Smooth muscle cell (in vitro differentiated cells): ENCODE measurements at regions not wholly inside any gene's neighbourhood (a gene's known extent, or its start where the extent isn't known, plus 50 kb on each side); places are given as distances from the start of the nearest gene placed in this dataset.

Source experiments
- DNase-seq: peaks from one replicate; lab custom pipeline; 2025; ENCODE audit not compliant: unreplicated experiment; lab: John Stamatoyannopoulos, UW
- H2AFZ ChIP-seq: fragments of 200-600 bp; sonication (generic); 2 replicates; pipeline ENCODE4 v1.6.0; 2016; ENCODE audit warnings: antibody characterized with exemption, low read depth, mild to moderate bottlenecking
- H3F3A ChIP-seq: fragments of 200-600 bp; sonication (generic); 2 replicates; pipeline ENCODE4 v1.6.0; 2017; ENCODE audit warnings: antibody characterized with exemption, low read depth
- H3K27ac ChIP-seq: fragments of 200-600 bp; sonication (generic); 2 replicates; pipeline ENCODE4 v1.5.1; 2016; ENCODE audit warnings: low read depth, mild to moderate bottlenecking
- H3K27me3 ChIP-seq: fragments of 200-600 bp; sonication (generic); 2 replicates; pipeline ENCODE4 v1.6.1; 2016; ENCODE audit warnings: low read depth, mild to moderate bottlenecking
- H3K36me3 ChIP-seq: fragments of 200-600 bp; sonication (generic); 2 replicates; pipeline ENCODE4 v1.5.1; 2016; ENCODE audit warnings: low read depth
- H3K4me1 ChIP-seq: fragments of 200-600 bp; sonication (generic); 2 replicates; pipeline ENCODE4 v1.5.1; 2016; ENCODE audit warnings: low read depth
- H3K4me2 ChIP-seq: fragments of 200-600 bp; sonication (generic); 2 replicates; pipeline ENCODE4 v1.6.0; 2016; ENCODE audit warnings: mild to moderate bottlenecking
- H3K4me3 ChIP-seq: fragments of 200-600 bp; sonication (generic); 2 replicates; pipeline ENCODE4 v1.5.1; 2016; ENCODE audit warnings: mild to moderate bottlenecking
- H3K79me2 ChIP-seq: fragments of 200-600 bp; sonication (generic); 2 replicates; pipeline ENCODE4 v1.6.0; 2016; ENCODE audit warnings: low read depth, mild to moderate bottlenecking
- H3K9ac ChIP-seq: fragments of 200-600 bp; sonication (generic); 2 replicates; pipeline ENCODE4 v1.6.0; 2016; ENCODE audit warnings: low read depth
- H3K9me3 ChIP-seq: fragments of 200-600 bp; sonication (generic); replicated peaks from 2 replicates; pipeline ENCODE4 v1.5.1; 2016; ENCODE audit warnings: low read depth
- H4K20me1 ChIP-seq: fragments of 200-600 bp; sonication (generic); 2 replicates; pipeline ENCODE4 v1.6.0; 2016; ENCODE audit warnings: low read depth
- CTCF ChIP-seq: fragments of 200-600 bp; sonication (generic); IDR thresholded peaks from 2 replicates; pipeline ENCODE4 v1.5.1; 2017; ENCODE audit warnings: borderline replicate concordance, mild to moderate bottlenecking, antibody characterized with exemption; ENCODE audit not compliant: insufficient read depth, poor library complexity, severe bottlenecking
- WGBS: methylation state at CpG from one replicate; pipeline ENCODE4 v1.1.7; 2016; ENCODE audit warnings: low lambda C conversion rate; 5-methylcytosine and 5-hydroxymethylcytosine counted together

- no peak overlapping the region for H3K27ac ChIP-seq
Observed at GRCh38 chr4:116070283-116070682, 956.9 kb upstream of the NDST4 start.

GRCh38 chr4:116066711-116067245 is 953.4 kb upstream of the NDST4 start:
- H3K4me2 ChIP-seq = no peak overlapping the region
- no peaks in the 10 kb centered on the region for H3K36me3 ChIP-seq
- H3K27ac ChIP-seq = no peak overlapping the region
- H3F3A ChIP-seq = no peaks in the 10 kb centered on the region
- no peaks in the 10 kb centered on the region for H3K9me3 ChIP-seq
- H3K79me2 ChIP-seq = no peaks in the 10 kb centered on the region
- no peak overlapping the region for H3K4me3 ChIP-seq
- H3K27me3 ChIP-seq = no peaks in the 10 kb centered on the region
- TF ChIP-seq CTCF = no peak
- no peaks in the 10 kb centered on the region for H4K20me1 ChIP-seq
- H3K9ac ChIP-seq = no peak overlapping the region
- DNase-seq = no peak
- H2AFZ ChIP-seq = no peak overlapping the region
- H3K4me1 ChIP-seq = no peaks in the 10 kb centered on the region
- 93% methylated on average over 5 of the region's 5 CpGs for WGBS

More at GRCh38 chr4:116070283-116070682, 956.9 kb upstream of the NDST4 start:
- Histone ChIP-seq H3K9me3 (no peaks in the 10 kb centered on the region), H3K79me2 (no peaks in the 10 kb centered on the region), H4K20me1 (no peaks in the 10 kb centered on the region), H3K9ac (no peak overlapping the region), H3K36me3 (no peaks in the 10 kb centered on the region), H3K4me3 (no peak overlapping the region), H2AFZ (no peak overlapping the region), H3K27me3 (no peaks in the 10 kb centered on the region), H3K4me2 (no peak overlapping the region), H3K4me1 (no peaks in the 10 kb centered on the region), H3F3A (no peaks in the 10 kb centered on the region)
- TF ChIP-seq CTCF = no peak
- DNase-seq = no peak

GRCh38 chr4:116064331-116064730 is 950.9 kb upstream of the NDST4 start:
- no peaks in the 10 kb centered on the region for H3K79me2 ChIP-seq
- no peak overlapping the region for H2AFZ ChIP-seq
- no peak for DNase-seq
- H3K4me2 ChIP-seq = no peak overlapping the region
- no peak for TF ChIP-seq CTCF
- H3K9ac ChIP-seq = no peak overlapping the region
- H3F3A ChIP-seq = no peaks in the 10 kb centered on the region
- no peaks in the 10 kb centered on the region for H3K27me3 ChIP-seq
- WGBS = 93% methylated on average over 2 of the region's 2 CpGs
- H3K4me3 ChIP-seq = no peak overlapping the region
- H3K27ac ChIP-seq = no peak overlapping the region
- no peaks in the 10 kb centered on the region for H3K36me3 ChIP-seq
- no peaks in the 10 kb centered on the region for H3K4me1 ChIP-seq
- H4K20me1 ChIP-seq = no peaks in the 10 kb centered on the region
- no peaks in the 10 kb centered on the region for H3K9me3 ChIP-seq

- WGBS = 83% methylated on average over 1 of the region's 1 CpG
- Histone ChIP-seq H4K20me1 (no peaks in the 10 kb centered on the region), H3K4me2 (no peak overlapping the region), H3K36me3 (no peaks in the 10 kb centered on the region), H3F3A (no peaks in the 10 kb centered on the region), H3K4me3 (no peak overlapping the region), H3K4me1 (no peaks in the 10 kb centered on the region), H3K9me3 (no peaks in the 10 kb centered on the region), H3K79me2 (no peaks in the 10 kb centered on the region), H2AFZ (no peak overlapping the region), H3K27me3 (no peaks in the 10 kb centered on the region), H3K9ac (no peak overlapping the region), H3K27ac (no peak overlapping the region)
- no peak for TF ChIP-seq CTCF
- no peak for DNase-seq
Observed at GRCh38 chr4:116059361-116059760, 945.9 kb upstream of the NDST4 start.
